GM13977 (cell line): ENCODE measurements at regions not wholly inside any gene's neighbourhood (a gene's known extent, or its start where the extent isn't known, plus 50 kb on each side); places are given as distances from the start of the nearest gene placed in this dataset.

Source experiments
- DNase-seq: peaks from one replicate; pipeline ENCODE4 v3.0.0; 2012; ENCODE audit warnings: low spot score
- in situ Hi-C: fragments of 300-500 bp; cut with MboI; formaldehyde crosslinking; loops from one replicate; pipeline ENCODE4 v1.12.0; 2022; ENCODE audit warnings: low sequenced_read_pairs, low pct_unique_long_range_greater_than_20kb, mixed read lengths, inconsistent platforms; ENCODE audit not compliant: unreplicated experiment
- TF ChIP-seq, protein P1 (sequence below): IDR thresholded peaks from 2 replicates; pipeline ENCODE4 v1.5.1; 2012; ENCODE audit warnings: mild to moderate bottlenecking, control low read depth; ENCODE audit not compliant: insufficient read depth; ENCODE audit errors: extremely low read depth, missing control alignments

- TF ChIP-seq, protein P1, sequence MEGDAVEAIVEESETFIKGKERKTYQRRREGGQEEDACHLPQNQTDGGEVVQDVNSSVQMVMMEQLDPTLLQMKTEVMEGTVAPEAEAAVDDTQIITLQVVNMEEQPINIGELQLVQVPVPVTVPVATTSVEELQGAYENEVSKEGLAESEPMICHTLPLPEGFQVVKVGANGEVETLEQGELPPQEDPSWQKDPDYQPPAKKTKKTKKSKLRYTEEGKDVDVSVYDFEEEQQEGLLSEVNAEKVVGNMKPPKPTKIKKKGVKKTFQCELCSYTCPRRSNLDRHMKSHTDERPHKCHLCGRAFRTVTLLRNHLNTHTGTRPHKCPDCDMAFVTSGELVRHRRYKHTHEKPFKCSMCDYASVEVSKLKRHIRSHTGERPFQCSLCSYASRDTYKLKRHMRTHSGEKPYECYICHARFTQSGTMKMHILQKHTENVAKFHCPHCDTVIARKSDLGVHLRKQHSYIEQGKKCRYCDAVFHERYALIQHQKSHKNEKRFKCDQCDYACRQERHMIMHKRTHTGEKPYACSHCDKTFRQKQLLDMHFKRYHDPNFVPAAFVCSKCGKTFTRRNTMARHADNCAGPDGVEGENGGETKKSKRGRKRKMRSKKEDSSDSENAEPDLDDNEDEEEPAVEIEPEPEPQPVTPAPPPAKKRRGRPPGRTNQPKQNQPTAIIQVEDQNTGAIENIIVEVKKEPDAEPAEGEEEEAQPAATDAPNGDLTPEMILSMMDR: no peak
- in situ Hi-C loops: no loop called here
- DNase-seq: no peak
Measured at GRCh38 chr19:28285917-28286316, 927.0 kb downstream of the UQCRFS1 start.

DNA sequence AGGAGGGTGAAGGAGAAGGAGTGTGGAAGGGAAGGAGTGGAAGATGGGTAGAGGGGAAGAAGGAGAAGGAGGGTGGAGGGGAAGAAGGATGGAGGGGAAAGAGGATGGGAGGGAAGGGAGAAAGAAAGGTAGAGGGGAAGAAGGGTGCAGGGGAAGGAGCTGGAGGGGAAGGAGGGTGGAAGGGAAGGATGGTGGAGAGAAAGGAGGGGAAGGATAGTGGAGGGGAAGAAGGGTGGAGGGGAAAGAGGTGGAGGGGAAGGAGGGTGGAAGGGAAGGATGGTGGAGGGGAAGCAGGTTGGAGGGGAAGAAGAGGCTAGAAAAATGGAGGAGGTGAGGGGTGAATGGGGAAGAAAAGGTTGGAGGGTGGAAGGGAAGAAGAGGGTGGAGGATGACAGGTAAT, 927.9 kb downstream of the UQCRFS1 start:
- DNase-seq: no peak
- TF ChIP-seq, protein P1: no peak
- in situ Hi-C loops: no loop called here

GRCh38 chr19:28284389-28284788, 928.6 kb downstream of the UQCRFS1 start:
- TF ChIP-seq, protein P1: no peak
- DNase-seq: no peak
- in situ Hi-C loops: no loop called here

GRCh38 chr19:28283592-28283991, 929.4 kb downstream of the UQCRFS1 start:
- no peak for DNase-seq
- in situ Hi-C loops: no loop called here
- TF ChIP-seq, protein P1: no peak

- no peak for DNase-seq
- in situ Hi-C loops: no loop called here
- TF ChIP-seq, protein P1: no peak
Measured at GRCh38 chr19:28281676-28282075, 931.3 kb downstream of the UQCRFS1 start.

- in situ Hi-C loops: no loop called here
- DNase-seq: no peak
- TF ChIP-seq, protein P1: no peak
Measured at GRCh38 chr19:28264556-28264955, 948.4 kb downstream of the UQCRFS1 start.

DNA sequence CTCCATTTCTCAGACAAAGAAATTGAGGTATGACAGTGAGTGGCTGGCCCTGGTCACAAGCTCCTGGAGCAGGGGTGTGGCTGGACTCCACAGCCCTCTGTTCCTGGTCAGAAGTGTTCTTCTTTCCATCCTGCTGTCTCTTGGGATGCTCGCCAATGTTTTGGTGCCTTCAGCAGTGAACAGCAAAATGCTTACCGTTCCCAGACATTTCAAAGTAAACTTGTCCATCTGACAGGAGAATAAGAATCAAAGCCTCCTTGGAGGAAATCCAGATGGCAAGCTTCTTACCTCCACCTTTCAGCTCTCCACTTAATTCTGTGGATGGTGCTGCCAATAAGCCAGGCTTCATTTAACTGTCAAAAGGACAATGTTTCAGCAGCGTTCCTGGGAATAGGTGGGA, 954.1 kb downstream of the UQCRFS1 start:
- TF ChIP-seq, protein P1: no peak
- in situ Hi-C loops: no loop called here
- no peak for DNase-seq
